Nephron (organoid): ENCODE measurements at regions not wholly inside any gene's neighbourhood (a gene's known extent, or its start where the extent isn't known, plus 50 kb on each side); places are given as distances from the start of the nearest gene placed in this dataset.

Experiments used
- H3K27ac Mint-ChIP-seq, 3 experiments: 2 replicates each; pipeline ENCODE4 v1.8.0; 2020; ENCODE audit warnings: mixed read lengths in 3 of 3, mild to moderate bottlenecking in 2 of 3, moderate library complexity in 1 of 3
- H3K27me3 Mint-ChIP-seq: 2 replicates; pipeline ENCODE4 v1.8.0; 2021; ENCODE audit warnings: low read depth, mild to moderate bottlenecking, moderate library complexity, mixed read lengths
- H3K36me3 Mint-ChIP-seq: 2 replicates; pipeline ENCODE4 v1.8.0; 2020; ENCODE audit warnings: low read depth, mixed read lengths
- H3K4me1 Mint-ChIP-seq: 2 replicates; pipeline ENCODE4 v1.8.0; 2020; ENCODE audit warnings: mixed read lengths
- H3K4me3 Mint-ChIP-seq, 3 experiments: 2 replicates each; pipeline ENCODE4 v1.8.0; 2020; ENCODE audit warnings: mild to moderate bottlenecking in 3 of 3, mixed read lengths in 3 of 3, moderate library complexity in 2 of 3
- H3K9me3 Mint-ChIP-seq: 2 replicates; pipeline ENCODE4 v1.8.0; 2020; ENCODE audit warnings: mixed read lengths
- TF ChIP-seq, protein P1 (sequence below), 3 experiments: fragments of 200-600 bp; sonication (generic); IDR thresholded peaks; one replicate each; pipeline ENCODE4 v1.5.0; 2021; ENCODE audit warnings: antibody characterized with exemption in 3 of 3; ENCODE audit not compliant: unreplicated experiment in 3 of 3

DNA sequence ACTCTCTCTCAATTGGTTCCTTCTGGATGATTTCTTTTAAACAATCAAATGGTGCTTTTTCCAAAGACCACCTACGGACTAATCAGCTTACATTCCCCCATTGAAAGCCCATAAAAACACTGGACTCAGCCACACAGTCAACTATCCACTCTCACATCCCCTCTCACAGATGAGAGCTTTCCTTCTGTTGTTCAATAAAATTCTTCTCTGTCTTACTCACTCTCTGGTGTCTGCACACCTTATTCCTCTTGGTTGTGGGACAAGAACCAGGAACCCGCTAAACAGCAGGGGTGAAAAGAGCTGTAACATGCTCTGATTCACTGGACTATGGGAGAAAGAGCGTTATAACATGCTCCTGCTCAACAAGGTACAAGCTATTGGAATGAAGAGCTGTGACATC is 2896.2 kb downstream of the PCDH9 start:
- no peaks in the 10 kb centered on the region for H3K27me3 Mint-ChIP-seq
- no peak overlapping the region for H3K27ac Mint-ChIP-seq
- H3K36me3 Mint-ChIP-seq, result no peaks in the 10 kb centered on the region
- H3K4me3 Mint-ChIP-seq, result no peak overlapping the region
- H3K9me3 Mint-ChIP-seq, result peaks cover 5% of the 10 kb centered on the region
- no peaks in the 10 kb centered on the region for H3K4me1 Mint-ChIP-seq
- TF ChIP-seq, protein P1, sequence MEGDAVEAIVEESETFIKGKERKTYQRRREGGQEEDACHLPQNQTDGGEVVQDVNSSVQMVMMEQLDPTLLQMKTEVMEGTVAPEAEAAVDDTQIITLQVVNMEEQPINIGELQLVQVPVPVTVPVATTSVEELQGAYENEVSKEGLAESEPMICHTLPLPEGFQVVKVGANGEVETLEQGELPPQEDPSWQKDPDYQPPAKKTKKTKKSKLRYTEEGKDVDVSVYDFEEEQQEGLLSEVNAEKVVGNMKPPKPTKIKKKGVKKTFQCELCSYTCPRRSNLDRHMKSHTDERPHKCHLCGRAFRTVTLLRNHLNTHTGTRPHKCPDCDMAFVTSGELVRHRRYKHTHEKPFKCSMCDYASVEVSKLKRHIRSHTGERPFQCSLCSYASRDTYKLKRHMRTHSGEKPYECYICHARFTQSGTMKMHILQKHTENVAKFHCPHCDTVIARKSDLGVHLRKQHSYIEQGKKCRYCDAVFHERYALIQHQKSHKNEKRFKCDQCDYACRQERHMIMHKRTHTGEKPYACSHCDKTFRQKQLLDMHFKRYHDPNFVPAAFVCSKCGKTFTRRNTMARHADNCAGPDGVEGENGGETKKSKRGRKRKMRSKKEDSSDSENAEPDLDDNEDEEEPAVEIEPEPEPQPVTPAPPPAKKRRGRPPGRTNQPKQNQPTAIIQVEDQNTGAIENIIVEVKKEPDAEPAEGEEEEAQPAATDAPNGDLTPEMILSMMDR (IDR thresholded peaks at IDR 0.05; ENCODE audit: unreplicated experiment in 3 of 3), result no peak

DNA sequence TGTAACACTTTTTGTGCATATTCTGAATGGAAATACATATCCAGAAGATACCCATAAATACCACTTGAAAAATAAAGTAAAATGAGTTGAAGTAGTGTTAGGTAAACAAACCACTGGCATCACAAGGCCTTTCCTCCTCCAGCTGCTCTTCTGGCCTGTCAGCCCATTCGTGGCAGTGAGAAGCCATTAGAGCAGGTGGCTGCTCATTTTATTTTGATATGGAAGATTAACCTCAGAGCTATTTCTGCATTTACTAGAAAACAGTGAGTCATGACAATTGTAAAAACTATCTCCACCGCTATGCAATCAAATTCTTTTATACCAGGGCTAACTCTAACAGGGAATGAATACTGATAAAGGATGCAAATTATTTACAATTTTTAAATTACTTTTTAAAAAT is 2898.1 kb downstream of the PCDH9 start:
- TF ChIP-seq, protein P1 (IDR thresholded peaks at IDR 0.05; ENCODE audit: unreplicated experiment in 3 of 3), result no peak
- H3K4me3 Mint-ChIP-seq, result no peak overlapping the region
- H3K4me1 Mint-ChIP-seq, result peaks cover 5% of the 10 kb centered on the region
- no peaks in the 10 kb centered on the region for H3K27me3 Mint-ChIP-seq
- H3K36me3 Mint-ChIP-seq, result no peaks in the 10 kb centered on the region
- no peak overlapping the region for H3K27ac Mint-ChIP-seq
- H3K9me3 Mint-ChIP-seq, result peaks cover 5% of the 10 kb centered on the region

DNA sequence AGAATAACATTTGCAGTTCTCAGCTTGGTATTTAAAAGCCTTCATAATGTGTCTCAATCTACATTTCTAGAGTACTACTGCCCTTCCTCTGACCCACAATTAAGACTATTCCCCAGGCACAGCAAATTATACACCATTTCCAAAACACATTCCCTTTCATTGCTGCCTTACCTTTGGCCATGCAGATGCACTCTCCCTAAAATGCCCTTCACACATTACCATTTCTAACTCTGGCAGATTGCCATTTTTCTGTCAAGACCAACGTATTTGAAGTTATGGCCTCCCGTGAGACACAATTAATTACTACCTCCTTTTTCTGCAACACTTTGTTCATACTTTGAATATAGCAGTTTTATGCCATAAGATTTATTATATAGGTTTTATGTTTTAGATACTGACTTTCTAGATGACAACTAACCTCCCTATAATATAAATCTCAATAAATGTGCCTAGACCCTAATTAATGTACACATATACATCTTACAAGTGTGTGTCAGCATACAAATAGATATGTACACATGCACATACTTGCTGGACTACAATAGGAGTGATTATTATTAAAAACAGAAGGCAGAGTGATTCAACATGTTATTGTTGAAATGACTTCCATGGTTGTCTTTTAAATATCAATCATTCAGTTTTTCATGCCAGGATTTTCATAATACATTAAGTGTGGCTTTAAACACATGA is 2902.5 kb downstream of the PCDH9 start:
- peaks cover 5% of the 10 kb centered on the region for H3K4me1 Mint-ChIP-seq
- H3K9me3 Mint-ChIP-seq, result peaks cover 2% of the 10 kb centered on the region

DNA sequence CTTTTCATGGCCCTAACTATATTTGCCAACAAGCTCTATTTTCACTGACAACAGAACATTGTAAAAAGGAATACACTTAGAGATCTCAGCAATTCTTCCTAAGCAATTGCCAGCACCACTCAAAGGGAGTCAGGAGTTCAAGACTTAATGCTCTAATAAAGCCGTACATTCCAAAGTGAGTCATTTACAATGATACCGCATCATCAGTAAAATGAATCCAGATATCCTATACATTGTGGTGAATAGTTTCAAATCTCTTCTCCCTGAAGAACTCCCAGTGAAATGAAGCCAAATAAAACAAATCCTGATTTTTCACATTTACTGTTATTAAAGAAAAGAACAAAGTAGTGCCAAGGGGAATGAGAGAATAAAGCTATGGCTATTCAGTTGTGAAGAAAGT is 2898.7 kb upstream of the PCDH20 start:
- TF ChIP-seq, protein P1 (IDR thresholded peaks at IDR 0.05; ENCODE audit: unreplicated experiment in 3 of 3), result no peak
- H3K4me1 Mint-ChIP-seq, result peaks cover 10% of the 10 kb centered on the region
- H3K9me3 Mint-ChIP-seq, result no peaks in the 10 kb centered on the region
- H3K27me3 Mint-ChIP-seq, result no peaks in the 10 kb centered on the region
- H3K36me3 Mint-ChIP-seq, result no peaks in the 10 kb centered on the region
- H3K4me3 Mint-ChIP-seq, result no peak overlapping the region
- no peak overlapping the region for H3K27ac Mint-ChIP-seq

More for the DNA sequence above, 2902.5 kb downstream of the PCDH9 start:
- TF ChIP-seq, protein P1 (IDR thresholded peaks at IDR 0.05; ENCODE audit: unreplicated experiment in 3 of 3), result no peak
- H3K27me3 Mint-ChIP-seq, result no peaks in the 10 kb centered on the region
- no peak overlapping the region for H3K4me3 Mint-ChIP-seq
- H3K27ac Mint-ChIP-seq, result no peak overlapping the region
- no peaks in the 10 kb centered on the region for H3K36me3 Mint-ChIP-seq

DNA sequence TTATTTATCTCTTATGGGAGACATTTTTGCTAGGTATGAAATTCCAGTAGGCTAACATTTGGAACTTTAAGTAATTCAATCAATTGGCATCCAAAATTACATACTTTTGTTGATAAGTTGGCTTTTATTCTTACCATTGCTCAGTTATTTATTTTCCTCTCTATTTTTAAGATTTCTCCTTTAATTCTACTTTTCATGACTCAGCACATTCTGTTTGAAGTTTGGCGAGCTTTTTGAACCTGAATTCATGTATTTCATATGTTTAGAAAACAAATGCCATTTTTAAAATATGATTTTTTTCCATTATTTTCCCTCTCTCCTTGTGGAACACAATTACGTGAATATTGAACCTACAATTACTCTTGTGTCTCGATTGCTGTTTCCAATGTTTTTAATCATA is 2896.3 kb upstream of the PCDH20 start:
- H3K4me3 Mint-ChIP-seq, result no peak overlapping the region
- H3K27ac Mint-ChIP-seq, result no peak overlapping the region
- no peaks in the 10 kb centered on the region for H3K36me3 Mint-ChIP-seq
- no peaks in the 10 kb centered on the region for H3K27me3 Mint-ChIP-seq
- TF ChIP-seq, protein P1 (IDR thresholded peaks at IDR 0.05; ENCODE audit: unreplicated experiment in 3 of 3), result no peak
- peaks cover 10% of the 10 kb centered on the region for H3K4me1 Mint-ChIP-seq
- no peaks in the 10 kb centered on the region for H3K9me3 Mint-ChIP-seq

DNA sequence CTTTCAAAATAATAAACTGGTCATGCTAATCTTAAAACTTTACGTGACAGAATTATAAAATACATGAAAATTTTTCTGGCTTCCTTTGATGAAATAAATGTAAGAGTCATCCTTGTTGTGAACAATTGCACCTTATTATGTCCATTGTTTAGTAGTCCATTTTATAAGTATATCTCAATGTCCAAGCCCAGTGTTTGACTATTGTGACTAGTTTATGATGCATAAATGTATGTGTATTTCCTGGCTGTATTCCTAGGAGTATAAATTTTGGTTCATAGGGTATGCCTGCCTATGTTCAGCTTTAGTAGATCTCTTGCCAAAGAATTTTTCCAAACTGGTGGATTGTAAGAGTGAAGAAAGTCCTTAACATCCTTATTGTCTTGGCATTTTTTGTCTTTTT is 2895.5 kb upstream of the PCDH20 start:
- no peaks in the 10 kb centered on the region for H3K9me3 Mint-ChIP-seq
- H3K4me3 Mint-ChIP-seq, result no peak overlapping the region
- TF ChIP-seq, protein P1 (IDR thresholded peaks at IDR 0.05; ENCODE audit: unreplicated experiment in 3 of 3), result no peak
- H3K27me3 Mint-ChIP-seq, result no peaks in the 10 kb centered on the region
- no peak overlapping the region for H3K27ac Mint-ChIP-seq
- peaks cover 10% of the 10 kb centered on the region for H3K4me1 Mint-ChIP-seq
- H3K36me3 Mint-ChIP-seq, result no peaks in the 10 kb centered on the region
